HG02938 (cell line): ENCODE measurements at regions not wholly inside any gene's neighbourhood (a gene's known extent, or its start where the extent isn't known, plus 50 kb on each side); places are given as distances from the start of the nearest gene placed in this dataset.

Source experiments
- ATAC-seq: cut with Tn5 transposase; IDR thresholded peaks from one replicate; pipeline ENCODE4 v1.9.1; 2021; ENCODE audit warnings: mild to moderate bottlenecking, moderate library complexity; ENCODE audit not compliant: unreplicated experiment

- ATAC-seq: no peak
These were observed 181.5 kb downstream of the USP12 start for GRCh38 chr13:26989957-26990713.

GRCh38 chr13:26989261-26989956 is 182.2 kb downstream of the USP12 start:
- no peak for ATAC-seq

GRCh38 chr13:26988059-26988769 is 183.4 kb downstream of the USP12 start:
- no peak for ATAC-seq

GRCh38 chr13:26987486-26988013 is 184.1 kb downstream of the USP12 start:
- ATAC-seq: no peak

GRCh38 chr13:26985285-26985878 is 186.2 kb downstream of the USP12 start:
- peak; percentile 70 for ATAC-seq

GRCh38 chr13:26984337-26984736 is 187.3 kb downstream of the USP12 start:
- no peak for ATAC-seq

- no peak for ATAC-seq
These were observed 187.9 kb downstream of the USP12 start for GRCh38 chr13:26983543-26984320.

- no peak for ATAC-seq
These were observed 191.2 kb downstream of the USP12 start for GRCh38 chr13:26980099-26981031.

GRCh38 chr13:26979334-26979733 is 192.3 kb downstream of the USP12 start:
- ATAC-seq: no peak

GRCh38 chr13:26978081-26978860 is 193.3 kb downstream of the USP12 start:
- ATAC-seq: no peak

GRCh38 chr13:26977541-26977940 is 194.1 kb downstream of the USP12 start:
- no peak for ATAC-seq

GRCh38 chr13:26976313-26976712 is 195.3 kb downstream of the USP12 start:
- ATAC-seq: no peak

- no peak for ATAC-seq
These were observed 197.7 kb downstream of the USP12 start for GRCh38 chr13:26973946-26974345.

- no peak for ATAC-seq
These were observed 198.3 kb downstream of the USP12 start for GRCh38 chr13:26973295-26973694.

GRCh38 chr13:26971990-26972887 is 199.4 kb downstream of the USP12 start:
- ATAC-seq: peak; percentile 58

- no peak for ATAC-seq
These were observed 202.9 kb downstream of the USP12 start for GRCh38 chr13:26968431-26969341.
